RWPE1 (cell line): ENCODE measurements at regions not wholly inside any gene's neighbourhood (a gene's known extent, or its start where the extent isn't known, plus 50 kb on each side); places are given as distances from the start of the nearest gene placed in this dataset.

Experiments used
- CTCF ChIA-PET: fragments of 350-600 bp; sonication (Branson Sonifier 250); formaldehyde crosslinking; extraction: SDS; loops from one replicate; lab custom pipeline; 2021; lab: Yijun Ruan, JAX
- POLR2A ChIA-PET: fragments of 400-600 bp; formaldehyde crosslinking; extraction: SDS; loops from one replicate; lab custom pipeline; 2020; ENCODE audit warnings: antibody characterized with exemption; ENCODE audit not compliant: low non-redundant PET; lab: Yijun Ruan, JAX
- DNase-seq: peaks from one replicate; pipeline ENCODE4 v3.0.0; 2012; ENCODE audit warnings: low spot score
- H3K27ac ChIP-seq: fragments of 450-650 bp; 2 replicates; pipeline ENCODE4 v1.5.1; 2017
- CTCF ChIP-seq: fragments of 450-650 bp; conservative IDR thresholded peaks from 2 replicates; pipeline ENCODE4 v1.5.1; 2017; ENCODE audit warnings: low read depth, mild to moderate bottlenecking

GRCh38 chr13:70385852-70386251 is 277.6 kb upstream of the KLHL1 start:
- ChIA-PET POLR2A (no interaction called here), CTCF (interaction anchor here (0.6 kb wide), 1 partner anchor 74 kb away, joined by 3 read pairs; no protein-coding TSS in a partner anchor)
- no peak for DNase-seq
- no peak for TF ChIP-seq CTCF
- H3K27ac ChIP-seq, result no peak overlapping the region

DNA sequence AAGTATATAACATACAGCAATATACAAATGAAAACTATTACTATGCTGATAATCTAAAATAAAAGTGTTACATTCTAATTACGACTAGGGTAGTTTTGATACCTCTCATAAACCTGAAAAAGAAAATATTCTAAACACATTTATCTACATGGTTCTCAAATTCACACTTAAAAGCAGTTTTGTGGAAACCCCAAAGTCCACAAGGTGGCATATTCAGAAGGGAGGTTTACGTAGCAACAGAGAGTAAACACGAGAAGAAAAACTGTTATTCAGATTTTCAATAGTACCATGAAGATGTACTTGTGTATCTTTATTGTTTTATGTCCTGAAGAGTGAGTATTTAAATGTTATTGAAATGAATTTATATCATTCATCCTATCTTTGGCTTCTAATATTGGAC is 275.9 kb upstream of the KLHL1 start:
- TF ChIP-seq CTCF, result no peak
- no peak overlapping the region for H3K27ac ChIP-seq
- DNase-seq, result no peak
- CTCF ChIA-PET, result no interaction called here
- POLR2A ChIA-PET, result no interaction called here

- CTCF ChIA-PET, result no interaction called here
- TF ChIP-seq CTCF, result no peak
- no peak overlapping the region for H3K27ac ChIP-seq
- POLR2A ChIA-PET, result no interaction called here
- DNase-seq, result no peak
Observed at GRCh38 chr13:70380809-70381208, 272.6 kb upstream of the KLHL1 start.

DNA sequence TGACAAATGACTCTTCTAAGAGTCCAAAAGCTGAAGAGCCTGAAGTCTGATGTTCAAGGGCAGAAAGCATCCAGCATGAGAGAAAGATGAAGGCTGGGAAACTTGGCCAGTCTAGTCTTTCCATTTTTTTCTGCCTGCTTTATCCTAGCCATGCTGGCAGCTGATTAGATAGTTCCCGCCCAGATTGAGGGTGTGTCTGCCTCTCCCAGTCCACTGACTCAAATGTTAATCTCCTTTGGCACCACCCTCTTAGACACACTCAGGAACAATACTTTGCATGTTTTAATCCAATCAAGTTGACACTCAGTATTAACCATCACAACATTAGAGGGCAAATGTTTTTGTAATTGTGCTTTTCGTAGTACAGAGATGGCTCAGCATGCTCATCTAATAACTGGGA is 267.5 kb upstream of the KLHL1 start:
- CTCF ChIA-PET, result no interaction called here

DNA sequence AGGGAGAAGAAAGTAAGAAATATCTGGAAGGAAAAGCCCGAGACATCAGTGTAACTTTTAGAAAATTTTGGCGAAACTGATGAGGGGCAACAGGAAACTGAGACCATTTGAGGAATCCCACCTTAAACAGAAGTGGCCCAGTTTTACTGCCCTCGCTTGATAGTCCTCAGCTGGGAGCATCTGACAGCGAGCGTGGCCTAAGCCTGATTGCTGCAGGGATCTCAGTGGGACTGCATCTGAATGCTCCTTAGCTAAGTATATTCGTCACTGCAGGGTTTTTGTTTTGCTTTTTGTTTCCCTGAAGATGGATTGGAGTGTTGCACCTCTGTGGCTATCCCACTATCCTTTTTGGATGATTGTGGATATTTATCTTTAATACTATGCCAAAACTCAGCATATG is 262.7 kb upstream of the KLHL1 start:
- no peak overlapping the region for H3K27ac ChIP-seq
- ChIA-PET CTCF (interaction anchor here (0.5 kb wide), 1 partner anchor 1553 kb away, joined by 4 read pairs; no protein-coding TSS in a partner anchor), POLR2A (no interaction called here)
- DNase-seq, result no peak
- TF ChIP-seq CTCF, result no peak

More for the DNA sequence above, 267.5 kb upstream of the KLHL1 start:
- H3K27ac ChIP-seq, result no peak overlapping the region
- POLR2A ChIA-PET, result no interaction called here
- TF ChIP-seq CTCF, result no peak
- DNase-seq, result no peak

DNA sequence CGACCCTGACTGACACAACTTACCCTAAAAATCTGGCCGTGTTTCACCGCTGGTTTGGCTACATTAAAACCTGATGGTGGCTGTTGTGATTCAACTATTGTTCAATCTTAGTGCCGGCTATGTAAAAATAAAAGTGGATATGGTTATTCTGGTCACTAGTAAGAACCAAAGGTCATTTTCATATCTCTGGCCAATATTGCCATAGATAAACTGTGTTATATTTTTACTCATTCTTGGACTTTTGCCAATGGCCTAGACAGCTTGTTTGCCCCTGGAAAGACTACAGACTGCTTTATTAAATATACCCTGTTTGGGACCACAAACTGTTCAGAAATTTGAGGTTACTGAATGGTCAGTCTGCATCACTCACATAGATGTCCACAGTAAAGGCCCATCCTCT is 258.5 kb upstream of the KLHL1 start:
- no peak for DNase-seq
- H3K27ac ChIP-seq, result no peak overlapping the region
- TF ChIP-seq CTCF, result no peak
- CTCF ChIA-PET, result no interaction called here
- POLR2A ChIA-PET, result no interaction called here

- DNase-seq, result no peak
- no peak overlapping the region for H3K27ac ChIP-seq
Observed at GRCh38 chr13:70363991-70364390, 255.7 kb upstream of the KLHL1 start.

More at GRCh38 chr13:70363991-70364390, 255.7 kb upstream of the KLHL1 start:
- ChIA-PET POLR2A (no interaction called here), CTCF (no interaction called here)
- no peak for TF ChIP-seq CTCF
